ENCODE measurements at regions not wholly inside any gene's neighbourhood (a gene's known extent, or its start where the extent isn't known, plus 50 kb on each side); places are given as distances from the start of the nearest gene placed in this dataset.

DNA sequence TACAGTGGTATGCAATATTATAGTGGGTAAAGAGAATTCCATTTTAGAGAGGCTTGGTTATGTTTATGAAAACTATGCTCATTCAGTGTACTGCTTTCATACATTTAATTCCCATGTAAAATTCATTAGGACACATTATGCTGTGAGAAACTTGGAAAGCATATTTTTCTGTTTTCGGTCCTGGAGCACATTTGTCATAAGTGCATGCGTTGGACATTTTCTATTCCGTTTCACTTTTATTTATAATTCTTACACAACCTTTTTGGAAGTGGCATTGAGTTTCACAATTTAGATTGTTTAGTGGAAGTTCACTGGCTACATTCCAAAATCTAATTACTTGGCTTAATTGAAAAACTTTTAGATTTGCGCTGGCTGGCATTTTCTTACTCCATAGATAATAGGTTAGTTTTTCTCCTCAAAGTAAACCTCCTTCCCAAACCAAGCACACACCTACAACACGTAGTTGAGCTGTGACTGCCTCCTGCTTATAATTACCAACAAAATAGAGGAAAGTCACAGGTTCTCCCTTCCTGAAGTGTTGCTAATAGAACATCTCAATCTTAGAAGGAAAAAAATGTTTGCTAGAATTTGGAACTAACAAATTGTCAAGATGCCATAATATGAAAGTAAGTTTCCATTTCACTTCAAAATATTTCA is 938.5 kb downstream of the TRHDE start:
- no peak for ATAC-seq (ENCODE audit: low read depth)
- no peaks in the 10 kb centered on the region for H3K4me1 Mint-ChIP-seq
- H3K27ac Mint-ChIP-seq: no peak overlapping the region

DNA sequence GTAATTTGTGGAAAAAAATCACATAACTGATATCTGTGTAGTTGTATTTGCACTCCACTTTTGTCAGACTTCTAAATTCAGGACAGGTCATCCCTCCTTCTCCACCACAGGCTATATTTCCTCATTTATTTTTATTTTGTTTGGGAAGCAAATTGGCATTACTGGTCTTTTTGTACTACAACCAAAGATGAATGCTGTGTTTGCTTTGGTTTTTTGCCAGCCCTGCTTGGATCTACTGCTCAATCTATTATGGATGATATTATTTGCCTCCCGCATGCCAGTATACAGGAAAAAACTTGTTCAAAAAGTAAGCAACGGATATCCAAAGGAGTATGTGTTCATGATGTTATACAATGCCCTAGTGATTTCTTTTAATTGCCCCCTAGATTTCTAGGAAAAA is 948.8 kb downstream of the TRHDE start:
- TF ChIP-seq, protein P1, sequence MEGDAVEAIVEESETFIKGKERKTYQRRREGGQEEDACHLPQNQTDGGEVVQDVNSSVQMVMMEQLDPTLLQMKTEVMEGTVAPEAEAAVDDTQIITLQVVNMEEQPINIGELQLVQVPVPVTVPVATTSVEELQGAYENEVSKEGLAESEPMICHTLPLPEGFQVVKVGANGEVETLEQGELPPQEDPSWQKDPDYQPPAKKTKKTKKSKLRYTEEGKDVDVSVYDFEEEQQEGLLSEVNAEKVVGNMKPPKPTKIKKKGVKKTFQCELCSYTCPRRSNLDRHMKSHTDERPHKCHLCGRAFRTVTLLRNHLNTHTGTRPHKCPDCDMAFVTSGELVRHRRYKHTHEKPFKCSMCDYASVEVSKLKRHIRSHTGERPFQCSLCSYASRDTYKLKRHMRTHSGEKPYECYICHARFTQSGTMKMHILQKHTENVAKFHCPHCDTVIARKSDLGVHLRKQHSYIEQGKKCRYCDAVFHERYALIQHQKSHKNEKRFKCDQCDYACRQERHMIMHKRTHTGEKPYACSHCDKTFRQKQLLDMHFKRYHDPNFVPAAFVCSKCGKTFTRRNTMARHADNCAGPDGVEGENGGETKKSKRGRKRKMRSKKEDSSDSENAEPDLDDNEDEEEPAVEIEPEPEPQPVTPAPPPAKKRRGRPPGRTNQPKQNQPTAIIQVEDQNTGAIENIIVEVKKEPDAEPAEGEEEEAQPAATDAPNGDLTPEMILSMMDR (IDR thresholded peaks at IDR 0.05): no peak
- Mint-ChIP-seq H3K27me3 (no peaks in the 10 kb centered on the region), H3K36me3 (ENCODE audit: low read depth) (no peaks in the 10 kb centered on the region), H3K27ac (no peak overlapping the region), H3K9me3 (peaks cover 7% of the 10 kb centered on the region), H3K4me3 (no peak overlapping the region), H3K4me1 (no peaks in the 10 kb centered on the region)
- ChIA-PET POLR2A (no interaction called here), CTCF (no interaction called here)
- intact Hi-C loops (cut with micrococcal nuclease): no loop called here
- no peak for DNase-seq
- no peak for ATAC-seq (ENCODE audit: low read depth)

More for the DNA sequence above, 938.5 kb downstream of the TRHDE start:
- ChIA-PET POLR2A (no interaction called here), CTCF (no interaction called here)
- Mint-ChIP-seq H3K4me3 (no peak overlapping the region), H3K27me3 (no peaks in the 10 kb centered on the region), H3K36me3 (ENCODE audit: low read depth) (no peaks in the 10 kb centered on the region), H3K9me3 (peaks cover 5% of the 10 kb centered on the region)
- TF ChIP-seq, protein P1 (IDR thresholded peaks at IDR 0.05): no peak
- no peak for DNase-seq
- intact Hi-C loops (cut with micrococcal nuclease): no loop called here

DNA sequence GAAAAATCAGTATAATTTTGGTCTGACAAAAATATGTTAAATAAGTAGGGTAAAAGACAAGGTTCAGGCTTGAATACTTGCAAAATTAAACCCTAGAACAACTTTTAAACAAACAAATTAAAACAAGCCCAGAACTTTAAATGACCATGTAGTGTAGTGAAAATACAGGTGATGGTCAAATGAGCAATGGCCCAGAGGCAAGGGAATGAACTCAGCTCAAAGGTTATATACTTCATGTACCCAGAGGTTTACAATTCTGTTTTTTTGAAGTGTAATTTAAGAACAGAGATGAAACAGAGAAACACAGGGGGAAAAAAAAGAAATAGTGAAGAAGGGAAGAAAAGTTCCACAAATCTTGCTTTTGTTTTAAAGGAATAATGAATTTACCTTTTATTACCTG is 949.2 kb downstream of the TRHDE start:
- Mint-ChIP-seq H3K36me3 (ENCODE audit: low read depth) (no peaks in the 10 kb centered on the region), H3K27me3 (no peaks in the 10 kb centered on the region), H3K27ac (no peak overlapping the region), H3K4me3 (no peak overlapping the region), H3K4me1 (no peaks in the 10 kb centered on the region), H3K9me3 (peaks cover 7% of the 10 kb centered on the region)
- TF ChIP-seq, protein P1 (IDR thresholded peaks at IDR 0.05): no peak
- DNase-seq (no peak), ATAC-seq (ENCODE audit: low read depth) (no peak)
- intact Hi-C loops (cut with micrococcal nuclease): no loop called here
- ChIA-PET CTCF (no interaction called here), POLR2A (no interaction called here)

DNA sequence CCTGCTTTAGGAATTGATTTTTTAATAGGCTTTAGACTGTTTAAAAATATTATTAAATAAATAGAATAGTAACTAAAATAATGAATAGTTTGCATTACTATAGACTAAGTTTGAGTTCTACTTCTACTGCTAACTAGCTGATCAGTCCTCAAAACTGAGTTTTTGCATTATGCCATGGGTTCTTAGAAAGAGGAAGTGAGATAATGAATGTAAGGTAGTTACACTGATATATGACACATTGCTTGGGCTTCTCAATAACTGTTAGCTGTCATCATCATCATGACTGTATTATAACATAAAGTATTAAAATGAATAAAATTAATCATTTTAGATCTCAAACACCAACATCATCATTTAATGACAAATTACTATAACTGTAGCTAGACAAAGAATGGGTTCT is 949.7 kb downstream of the TRHDE start:
- H3K9me3 Mint-ChIP-seq: peaks cover 7% of the 10 kb centered on the region
- intact Hi-C loops (cut with micrococcal nuclease): no loop called here
- ChIA-PET CTCF (no interaction called here), POLR2A (no interaction called here)
- H3K4me1 Mint-ChIP-seq: no peaks in the 10 kb centered on the region
- no peak overlapping the region for H3K27ac Mint-ChIP-seq
- ATAC-seq (ENCODE audit: low read depth): no peak
- no peaks in the 10 kb centered on the region for H3K27me3 Mint-ChIP-seq
- TF ChIP-seq, protein P1 (IDR thresholded peaks at IDR 0.05): no peak
- no peak overlapping the region for H3K4me3 Mint-ChIP-seq
- no peaks in the 10 kb centered on the region for H3K36me3 Mint-ChIP-seq (ENCODE audit: low read depth)
- no peak for DNase-seq

DNA sequence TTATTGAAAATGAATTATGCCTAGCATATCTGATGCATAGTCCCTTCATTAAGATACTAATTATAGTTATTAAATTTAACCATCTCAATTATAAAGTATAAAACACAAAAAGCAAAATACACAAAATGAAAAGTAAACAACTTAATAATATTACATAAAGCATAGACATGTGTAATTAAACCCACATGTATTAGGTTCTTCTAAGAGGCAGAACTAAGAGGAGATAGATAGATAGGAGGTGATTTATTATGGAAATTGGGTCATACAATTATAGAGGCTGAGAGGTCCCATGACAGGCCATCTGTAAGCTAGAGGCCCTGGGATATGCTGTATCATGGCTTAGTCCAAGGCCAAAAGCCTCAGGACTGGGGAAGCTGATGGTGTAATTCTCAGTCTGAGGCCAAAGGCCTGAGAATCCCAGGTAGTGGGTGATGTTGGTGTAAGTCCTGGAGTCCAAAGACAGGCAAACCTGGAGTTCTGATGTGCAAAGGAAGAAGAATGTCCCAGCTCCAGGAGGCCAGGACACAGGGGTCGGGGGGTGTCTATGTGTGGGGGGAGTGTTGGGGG is 953.3 kb downstream of the TRHDE start:
- no peaks in the 10 kb centered on the region for H3K27me3 Mint-ChIP-seq
- intact Hi-C loops (cut with micrococcal nuclease): no loop called here
- POLR2A ChIA-PET: no interaction called here

More for the DNA sequence above, 953.3 kb downstream of the TRHDE start:
- Mint-ChIP-seq H3K27ac (no peak overlapping the region), H3K36me3 (ENCODE audit: low read depth) (no peaks in the 10 kb centered on the region), H3K9me3 (no peaks in the 10 kb centered on the region), H3K4me3 (no peak overlapping the region), H3K4me1 (no peaks in the 10 kb centered on the region)
- ATAC-seq (ENCODE audit: low read depth) (no peak), DNase-seq (no peak)
- CTCF ChIA-PET: no interaction called here
- TF ChIP-seq, protein P1 (IDR thresholded peaks at IDR 0.05): no peak

All from activated B cell treated with CpG ODN at 0.5 μM for 24 hours (primary cell).